ENCODE measurements at regions not wholly inside any gene's neighbourhood (a gene's known extent, or its start where the extent isn't known, plus 50 kb on each side); places are given as distances from the start of the nearest gene placed in this dataset.

- intact Hi-C loops (cut with DNase I), result loop anchor here (1.0 to 2.0 kb wide), 7 partner anchors 43 to 317 kb away; no protein-coding TSS in a partner anchor
- TF ChIP-seq POLR2AphosphoS5 (IDR thresholded peaks at IDR 0.05) (peak; percentile 82 to 95 (median 84)), EP300 (IDR thresholded peaks at IDR 0.05) (peak; percentile 95 to 99 (median 98)), CTCF (IDR thresholded peaks at IDR 0.05) (no peak), POLR2A (IDR thresholded peaks at IDR 0.05) (no peak)
- Histone ChIP-seq H3K4me1 (peaks cover 0 to 54% (median 47%) of the 10 kb centered on the region in 4 donors), H3K9me3 (no peaks in the 10 kb centered on the region), H3K36me3 (no peaks in the 10 kb centered on the region), H3K27me3 (no peaks in the 10 kb centered on the region), H3K4me3 (peak overlapping the region; percentile 12 to 43 (median 32)), H3K27ac (peak overlapping the region; percentile 87 to 96 (median 92))
- DNase-seq, result peak; percentile 96
- 39 to 50% methylated on average over 28 of the region's 28 CpGs for WGBS, 2 donors
These were observed 301.1 kb downstream of the IRF8 start for GRCh38 chr16:86199871-86200695.

- Histone ChIP-seq H3K9me3 (no peaks in the 10 kb centered on the region), H3K27me3 (no peaks in the 10 kb centered on the region), H3K27ac (peak overlapping the region; percentile 87 to 96 (median 92)), H3K36me3 (no peaks in the 10 kb centered on the region), H3K4me3 (peak overlapping the region in 3 of 4 donors; percentile 24 to 43 (median 40)), H3K4me1 (peaks cover 0 to 50% (median 43%) of the 10 kb centered on the region in 4 donors)
- intact Hi-C loops (cut with DNase I), result no loop called here
- DNase-seq, result no peak
- WGBS, 2 donors, result 52 to 56% methylated on average over 9 of the region's 9 CpGs
- TF ChIP-seq CTCF (IDR thresholded peaks at IDR 0.05), result peak in 1 of 4 experiments; percentile 16
- no peak for TF ChIP-seq EP300 (IDR thresholded peaks at IDR 0.05)
These were observed 301.8 kb downstream of the IRF8 start for GRCh38 chr16:86200722-86201121.

GRCh38 chr16:86201746-86202145 is 302.8 kb downstream of the IRF8 start:
- DNase-seq, result no peak
- H3K36me3 ChIP-seq, result no peaks in the 10 kb centered on the region
- H3K27me3 ChIP-seq, result no peaks in the 10 kb centered on the region
- H3K4me1 ChIP-seq, result peaks cover 0 to 41% (median 36%) of the 10 kb centered on the region in 4 donors
- no peak for TF ChIP-seq POLR2A (IDR thresholded peaks at IDR 0.05)
- TF ChIP-seq POLR2AphosphoS5 (IDR thresholded peaks at IDR 0.05), result no peak
- TF ChIP-seq CTCF (IDR thresholded peaks at IDR 0.05), result no peak
- no peak for TF ChIP-seq EP300 (IDR thresholded peaks at IDR 0.05)
- intact Hi-C loops (cut with DNase I), result no loop called here
- H3K9me3 ChIP-seq, result no peaks in the 10 kb centered on the region
- H3K27ac ChIP-seq, result peak overlapping the region; percentile 87 to 96 (median 92)
- 26 to 54% methylated on average over 10 of the region's 10 CpGs for WGBS, 2 donors
- H3K4me3 ChIP-seq, result no peak overlapping the region

- no peaks in the 10 kb centered on the region for H3K9me3 ChIP-seq
- H3K36me3 ChIP-seq, result no peaks in the 10 kb centered on the region
- TF ChIP-seq EP300 (IDR thresholded peaks at IDR 0.05) (no peak), POLR2A (IDR thresholded peaks at IDR 0.05) (no peak), CTCF (IDR thresholded peaks at IDR 0.05) (no peak), POLR2AphosphoS5 (IDR thresholded peaks at IDR 0.05) (no peak)
- no peaks in the 10 kb centered on the region for H3K27me3 ChIP-seq
- peak overlapping the region; percentile 87 to 96 (median 92) for H3K27ac ChIP-seq
- intact Hi-C loops (cut with DNase I), result no loop called here
- H3K4me1 ChIP-seq, result peaks cover 0 to 41% (median 36%) of the 10 kb centered on the region in 4 donors
- peak; percentile 55 for DNase-seq
- 52 to 70% methylated on average over 16 of the region's 16 CpGs for WGBS, 2 donors
- no peak overlapping the region for H3K4me3 ChIP-seq
These were observed 303.3 kb downstream of the IRF8 start for GRCh38 chr16:86202267-86202666.

Data from sigmoid colon (tissue), 6 donors.